B cell (primary cell): ENCODE measurements at regions not wholly inside any gene's neighbourhood (a gene's known extent, or its start where the extent isn't known, plus 50 kb on each side); places are given as distances from the start of the nearest gene placed in this dataset.

ENCODE experiments used
- ATAC-seq: fragments of 200-7000 bp; cut with Tn5 transposase; one replicate; pipeline ENCODE4 v1.10.0; 2021; ENCODE audit warnings: low read depth, mild to moderate bottlenecking, moderate number of reproducible peaks, moderate library complexity
- CTCF ChIA-PET: fragments of 350-600 bp; sonication (Branson Sonifier 250); formaldehyde crosslinking; loops from one replicate; lab custom pipeline; 2021; ENCODE audit warnings: antibody characterized with exemption, inconsistent platforms; lab: Charles Lee
- POLR2A ChIA-PET: fragments of 350-600 bp; sonication (Branson Sonifier 250); formaldehyde crosslinking; loops from one replicate; lab custom pipeline; 2021; ENCODE audit warnings: antibody characterized with exemption; lab: Charles Lee
- DNase-seq: peaks from one replicate; pipeline ENCODE4 v3.0.0; 2013
- H2AFZ ChIP-seq: 2 replicates; pipeline ENCODE4 v1.6.1; 2012; ENCODE audit warnings: mild to moderate bottlenecking, low read depth, low read length; ENCODE audit not compliant: insufficient read depth, poor library complexity, severe bottlenecking
- H3K27ac ChIP-seq, 2 donors: 1 replicate in 1 of 2; 2 replicates in 1 of 2; pipeline ENCODE4 v1.5.1; 2012 to 2013; ENCODE audit warnings: low read length in 2 of 2, mild to moderate bottlenecking in 2 of 2, moderate library complexity in 1 of 2
- H3K27me3 ChIP-seq, 4 experiments: fragments of 200-600 bp in 1 of 4; sonication (generic) in 1 of 4; replicated peaks in 1 of 4; 1 replicate in 2 of 4; 2 replicates in 2 of 4; pipeline versions ENCODE4 v1.6.1 to v1.7.0; 2013 to 2016; ENCODE audit warnings: low read length in 3 of 4, mild to moderate bottlenecking in 2 of 4, mixed read lengths in 1 of 4, moderate library complexity in 1 of 4; ENCODE audit not compliant: insufficient read depth in 4 of 4, control insufficient read depth in 3 of 4; ENCODE audit errors: control extremely low read depth in 1 of 4
- H3K36me3 ChIP-seq, 2 experiments: replicated peaks in 1 of 2; 1 replicate in 1 of 2; 2 replicates in 1 of 2; pipeline versions ENCODE4 v1.6.1 to v1.7.1; 2013; ENCODE audit warnings: low read length in 1 of 2; ENCODE audit not compliant: insufficient read depth in 2 of 2, control insufficient read depth in 1 of 2; ENCODE audit errors: control extremely low read depth in 1 of 2, extremely low read depth in 1 of 2
- H3K4me1 ChIP-seq, 2 donors: fragments of 200-600 bp in 1 of 2; sonication (generic) in 1 of 2; 1 replicate in 1 of 2; 2 replicates in 1 of 2; pipeline versions ENCODE4 v1.5.1 to v1.6.1; 2013 to 2017; ENCODE audit warnings: low read length in 2 of 2; ENCODE audit not compliant: control insufficient read depth in 2 of 2, insufficient read depth in 2 of 2
- H3K4me2 ChIP-seq: replicated peaks from 2 replicates; pipeline ENCODE3; 2012; ENCODE audit warnings: mild to moderate bottlenecking, low read depth, low read length; ENCODE audit not compliant: poor library complexity, severe bottlenecking
- H3K4me3 ChIP-seq, 5 experiments: fragments of 200-600 bp in 1 of 5; sonication (generic) in 1 of 5; 1 replicate in 3 of 5; 2 replicates in 2 of 5; pipeline versions ENCODE4 v1.5.1 to v1.7.0; 2011 to 2016; ENCODE audit warnings: low read length in 4 of 5, mild to moderate bottlenecking in 4 of 5, low read depth in 2 of 5, control low read depth in 1 of 5, moderate library complexity in 1 of 5; ENCODE audit not compliant: insufficient read depth in 1 of 5; ENCODE audit errors: control extremely low read depth in 1 of 5, extremely low read depth in 1 of 5
- H3K79me2 ChIP-seq: fragments of 200-600 bp; sonication (generic); one replicate; pipeline ENCODE4 v1.6.0; 2016; ENCODE audit warnings: low read length; ENCODE audit not compliant: control insufficient read depth, insufficient read depth
- H3K9ac ChIP-seq: fragments of 200-600 bp; sonication (generic); 2 replicates; pipeline ENCODE4 v1.6.1; 2017; ENCODE audit warnings: mild to moderate bottlenecking, low read length, moderate library complexity
- H3K9me3 ChIP-seq, 3 donors: one replicate each; pipeline versions ENCODE4 v1.6.1 to v1.7.1; 2013; ENCODE audit warnings: low read length in 2 of 3; ENCODE audit not compliant: control insufficient read depth in 2 of 3, insufficient read depth in 1 of 3; ENCODE audit errors: control extremely low read depth in 1 of 3
- H4K20me1 ChIP-seq: 2 replicates; pipeline ENCODE4 v1.6.0; 2012; ENCODE audit warnings: mild to moderate bottlenecking, low read length; ENCODE audit not compliant: insufficient read depth, control insufficient read depth, poor library complexity, severe bottlenecking
- H3K27ac Mint-ChIP-seq: one replicate; pipeline ENCODE4 v1.8.0; 2021; ENCODE audit warnings: mixed read lengths
- H3K27me3 Mint-ChIP-seq: one replicate; pipeline ENCODE4 v1.8.0; 2021; ENCODE audit warnings: mixed read lengths
- H3K4me1 Mint-ChIP-seq: one replicate; pipeline ENCODE4 v1.8.0; 2021; ENCODE audit warnings: mixed read lengths
- H3K4me3 Mint-ChIP-seq: one replicate; pipeline ENCODE4 v1.8.0; 2021; ENCODE audit warnings: mixed read lengths
- H3K9me3 Mint-ChIP-seq: one replicate; pipeline ENCODE4 v1.8.0; 2022; ENCODE audit warnings: mixed read lengths; ENCODE audit not compliant: insufficient read depth
- EZH2 ChIP-seq: IDR thresholded peaks from 2 replicates; pipeline ENCODE4 v1.6.1; 2012; ENCODE audit warnings: borderline replicate concordance, low read depth, mild to moderate bottlenecking, moderate library complexity, low read length; ENCODE audit not compliant: insufficient read depth, poor library complexity, severe bottlenecking
- WGBS: methylation state at CpG from one replicate; pipeline ENCODE4 v1.1.5; 2013; ENCODE audit warnings: missing lambda C conversion rate; ENCODE audit not compliant: insufficient coverage; 5-methylcytosine and 5-hydroxymethylcytosine counted together
- intact Hi-C: fragments of 100-400 bp; cut with micrococcal nuclease; formaldehyde crosslinking; loops from one replicate; pipeline ENCODE4 v1.10.0; 2022
- TF ChIP-seq, protein P1 (sequence below): fragments of 200-600 bp; IDR thresholded peaks from one replicate; pipeline ENCODE4 v1.8.0; 2022; ENCODE audit warnings: antibody characterized with exemption, mild to moderate bottlenecking

DNA sequence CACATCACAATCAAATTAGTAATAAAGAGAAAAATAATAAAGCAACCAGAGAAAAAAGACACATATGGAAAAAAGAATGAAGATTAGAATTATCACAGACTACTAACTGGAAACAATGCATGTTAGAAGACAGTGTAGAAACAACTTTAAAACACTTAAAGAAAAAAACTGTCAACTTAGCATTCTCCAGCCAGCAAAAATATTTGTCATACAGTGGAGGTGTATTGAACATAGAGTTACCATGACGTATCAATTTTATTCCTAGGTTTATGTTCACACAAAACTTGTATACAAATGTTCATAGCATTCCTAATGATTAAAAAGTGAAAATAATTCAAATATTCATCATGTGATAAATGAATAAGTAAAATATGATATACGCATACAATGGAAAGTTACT is 61.5 kb upstream of the ADAM23 start:
- ChIA-PET CTCF (no interaction called here), POLR2A (no interaction called here)
- ATAC-seq: no peak

DNA sequence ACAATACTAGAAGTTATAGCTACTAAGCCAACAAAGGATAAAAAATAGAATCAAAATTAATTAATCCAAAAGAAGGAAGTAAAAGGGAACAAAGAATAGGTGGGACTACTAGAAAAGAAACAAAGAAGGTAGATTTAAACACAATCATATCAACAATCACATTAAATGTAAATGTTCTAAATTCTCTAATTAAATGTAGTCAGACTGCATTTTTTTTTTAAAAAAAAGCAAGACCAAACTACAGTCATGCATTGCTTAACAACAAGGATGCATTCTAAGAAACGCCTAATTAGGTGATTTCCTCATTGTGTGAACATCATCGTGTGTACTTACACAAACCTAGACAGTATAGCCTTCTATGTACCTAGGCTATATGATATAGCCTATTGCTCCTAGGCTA is 59.7 kb upstream of the ADAM23 start:
- intact Hi-C loops: no loop called here
- Mint-ChIP-seq H3K4me3 (no peak overlapping the region), H3K4me1 (no peaks in the 10 kb centered on the region), H3K9me3 (peaks cover 6% of the 10 kb centered on the region), H3K27me3 (peaks cover 9% of the 10 kb centered on the region), H3K27ac (no peak overlapping the region)
- Histone ChIP-seq H2AFZ (no peak overlapping the region), H3K27me3 (no peaks in the 10 kb centered on the region), H3K36me3 (no peaks in the 10 kb centered on the region), H4K20me1 (no peaks in the 10 kb centered on the region), H3K4me1 (no peaks in the 10 kb centered on the region), H3K79me2 (no peaks in the 10 kb centered on the region), H3K9ac (no peak overlapping the region), H3K4me3 (no peak overlapping the region), H3K9me3 (peaks cover 3 to 12% (median 6%) of the 10 kb centered on the region in 3 donors), H3K27ac (no peak overlapping the region), H3K4me2 (no peak overlapping the region)
- 67% methylated on average over 2 of the region's 2 CpGs for WGBS
- ATAC-seq (no peak), DNase-seq (no peak)
- POLR2A ChIA-PET: no interaction called here
- CTCF ChIA-PET: no interaction called here
- no peak for TF ChIP-seq EZH2
- TF ChIP-seq, protein P1, sequence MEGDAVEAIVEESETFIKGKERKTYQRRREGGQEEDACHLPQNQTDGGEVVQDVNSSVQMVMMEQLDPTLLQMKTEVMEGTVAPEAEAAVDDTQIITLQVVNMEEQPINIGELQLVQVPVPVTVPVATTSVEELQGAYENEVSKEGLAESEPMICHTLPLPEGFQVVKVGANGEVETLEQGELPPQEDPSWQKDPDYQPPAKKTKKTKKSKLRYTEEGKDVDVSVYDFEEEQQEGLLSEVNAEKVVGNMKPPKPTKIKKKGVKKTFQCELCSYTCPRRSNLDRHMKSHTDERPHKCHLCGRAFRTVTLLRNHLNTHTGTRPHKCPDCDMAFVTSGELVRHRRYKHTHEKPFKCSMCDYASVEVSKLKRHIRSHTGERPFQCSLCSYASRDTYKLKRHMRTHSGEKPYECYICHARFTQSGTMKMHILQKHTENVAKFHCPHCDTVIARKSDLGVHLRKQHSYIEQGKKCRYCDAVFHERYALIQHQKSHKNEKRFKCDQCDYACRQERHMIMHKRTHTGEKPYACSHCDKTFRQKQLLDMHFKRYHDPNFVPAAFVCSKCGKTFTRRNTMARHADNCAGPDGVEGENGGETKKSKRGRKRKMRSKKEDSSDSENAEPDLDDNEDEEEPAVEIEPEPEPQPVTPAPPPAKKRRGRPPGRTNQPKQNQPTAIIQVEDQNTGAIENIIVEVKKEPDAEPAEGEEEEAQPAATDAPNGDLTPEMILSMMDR: no peak

More for the DNA sequence above, 61.5 kb upstream of the ADAM23 start:
- WGBS: no CpG with 5 or more reads among the region's 2 CpGs
- Mint-ChIP-seq H3K27me3 (peaks cover 9% of the 10 kb centered on the region), H3K9me3 (peaks cover 6% of the 10 kb centered on the region), H3K27ac (no peak overlapping the region), H3K4me1 (no peaks in the 10 kb centered on the region), H3K4me3 (no peak overlapping the region)
- intact Hi-C loops: no loop called here
- Histone ChIP-seq H4K20me1 (no peaks in the 10 kb centered on the region), H3K9ac (no peak overlapping the region), H3K36me3 (no peaks in the 10 kb centered on the region), H3K79me2 (no peaks in the 10 kb centered on the region), H3K4me1 (no peaks in the 10 kb centered on the region), H3K27me3 (no peaks in the 10 kb centered on the region), H3K4me3 (no peak overlapping the region), H3K4me2 (no peak overlapping the region), H3K9me3 (peaks cover 3 to 12% (median 6%) of the 10 kb centered on the region in 3 donors), H3K27ac (no peak overlapping the region), H2AFZ (no peak overlapping the region)
- no peak for DNase-seq
- TF ChIP-seq, protein P1: no peak
- TF ChIP-seq EZH2: no peak
